SK-N-MC (cell line): ENCODE measurements at regions not wholly inside any gene's neighbourhood (a gene's known extent, or its start where the extent isn't known, plus 50 kb on each side); places are given as distances from the start of the nearest gene placed in this dataset.

ENCODE experiments used
- DNase-seq: peaks from one replicate; pipeline ENCODE4 v3.0.0-alpha.2; 2011; ENCODE audit warnings: low read depth, low spot score
- H3K27ac ChIP-seq: fragments of 200-600 bp; sonication (generic); 2 replicates; pipeline ENCODE4 v1.5.1; 2016; ENCODE audit warnings: mixed run types
- H3K36me3 ChIP-seq: fragments of 200-600 bp; sonication (generic); 2 replicates; pipeline ENCODE4 v1.6.1; 2017; ENCODE audit warnings: antibody characterized with exemption, low read length, mixed read lengths; ENCODE audit not compliant: insufficient read depth
- H3K4me3 ChIP-seq: fragments of 200-600 bp; sonication (generic); 2 replicates; pipeline ENCODE4 v1.5.1; 2016
- H3K9ac ChIP-seq: fragments of 200-600 bp; sonication (generic); 2 replicates; pipeline ENCODE4 v1.8.0; 2017; ENCODE audit warnings: mixed run types, mixed read lengths; ENCODE audit not compliant: insufficient read length
- H3K9me3 ChIP-seq: fragments of 200-600 bp; sonication (generic); 2 replicates; pipeline ENCODE4 v1.6.1; 2017; ENCODE audit warnings: low read depth, mild to moderate bottlenecking, antibody characterized with exemption, low read length, moderate library complexity, mixed read lengths
- EZH2 ChIP-seq: fragments of 200-600 bp; sonication (generic); IDR thresholded peaks from one replicate; pipeline ENCODE4 v1.6.1; 2017; ENCODE audit warnings: antibody characterized with exemption
- FOXP2 ChIP-seq: optimal IDR thresholded peaks from 2 replicates; pipeline ENCODE3; 2011; ENCODE audit warnings: mild to moderate bottlenecking, moderate library complexity; ENCODE audit not compliant: insufficient read depth; ENCODE audit errors: extremely low read length, control extremely low read depth
- POLR2AphosphoS5 ChIP-seq: IDR thresholded peaks from 2 replicates; pipeline ENCODE4 v1.6.1; 2012; ENCODE audit warnings: mild to moderate bottlenecking, low read depth, low read length, borderline replicate concordance

DNA sequence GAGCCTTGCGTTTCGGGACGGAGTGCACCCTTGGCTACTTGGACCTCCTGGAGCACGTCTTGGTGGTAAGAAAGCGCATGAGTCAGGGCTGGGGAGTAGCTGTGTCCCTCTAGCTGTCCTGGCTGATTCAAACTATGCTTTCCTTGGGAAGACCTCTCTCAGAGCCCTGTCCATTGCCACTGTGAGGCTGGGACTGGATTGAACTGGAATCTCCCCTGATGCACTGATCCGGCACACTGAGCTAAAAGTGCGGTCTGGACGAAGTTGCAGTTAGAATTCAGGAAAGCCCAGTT lies 232.6 kb upstream of the TPM1 start:
- Histone ChIP-seq H3K36me3 (no peaks in the 10 kb centered on the region), H3K9ac (no peak overlapping the region), H3K9me3 (no peaks in the 10 kb centered on the region), H3K27ac (no peak overlapping the region), H3K4me3 (no peak overlapping the region)
- no peak for DNase-seq
- TF ChIP-seq FOXP2 (no peak), EZH2 (no peak), POLR2AphosphoS5 (no peak)

DNA sequence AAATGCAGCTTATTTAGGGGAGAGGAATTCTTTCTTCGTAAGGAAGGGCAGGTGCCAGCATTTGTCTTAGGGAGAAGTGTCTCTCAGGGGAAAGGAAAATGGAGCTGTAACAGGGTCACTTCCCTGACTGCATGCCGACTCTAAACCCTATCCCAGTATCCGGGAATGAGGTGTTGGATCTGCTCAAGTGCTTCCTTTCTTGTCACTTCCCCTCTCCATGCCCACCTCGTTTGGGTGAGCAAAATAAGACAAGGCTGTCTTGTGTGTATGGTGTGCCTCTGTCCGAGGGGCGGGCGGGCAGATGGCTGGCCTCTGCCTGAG lies 230.1 kb upstream of the TPM1 start:
- no peak overlapping the region for H3K9ac ChIP-seq
- H3K36me3 ChIP-seq: no peaks in the 10 kb centered on the region
- no peak overlapping the region for H3K4me3 ChIP-seq
- DNase-seq: no peak
- H3K27ac ChIP-seq: no peak overlapping the region
- TF ChIP-seq EZH2: no peak
- TF ChIP-seq FOXP2: no peak
- TF ChIP-seq POLR2AphosphoS5: no peak
- H3K9me3 ChIP-seq: no peaks in the 10 kb centered on the region

GRCh38 chr15:62816342-62817069 lies 226.0 kb upstream of the TPM1 start:
- no peaks in the 10 kb centered on the region for H3K9me3 ChIP-seq
- H3K4me3 ChIP-seq: no peak overlapping the region
- H3K9ac ChIP-seq: no peak overlapping the region
- DNase-seq: no peak
- no peaks in the 10 kb centered on the region for H3K36me3 ChIP-seq
- no peak overlapping the region for H3K27ac ChIP-seq
- TF ChIP-seq EZH2 (no peak), FOXP2 (no peak), POLR2AphosphoS5 (no peak)

DNA sequence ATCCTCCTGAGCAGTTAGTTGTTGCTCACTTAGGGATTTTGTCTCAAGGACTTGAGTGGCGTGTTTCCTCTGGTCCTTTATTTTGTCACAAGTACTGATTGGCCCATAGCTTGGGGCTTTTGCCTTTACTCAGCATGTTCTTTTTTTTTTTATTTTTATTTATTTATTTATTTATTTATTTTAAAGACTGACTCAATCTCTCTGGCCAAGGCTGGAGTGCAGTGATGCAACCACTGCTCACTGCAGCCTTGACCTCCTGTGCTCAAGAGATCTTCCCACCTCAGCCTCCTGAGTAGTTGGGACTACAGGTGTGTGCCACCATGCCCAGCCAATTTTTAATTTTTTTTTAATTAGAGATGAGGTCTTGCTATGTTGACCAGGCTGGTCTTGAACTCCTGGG lies 223.9 kb upstream of the TPM1 start:
- H3K27ac ChIP-seq: no peak overlapping the region
- H3K9ac ChIP-seq: no peak overlapping the region
- no peak for DNase-seq
- H3K4me3 ChIP-seq: no peak overlapping the region
- no peaks in the 10 kb centered on the region for H3K36me3 ChIP-seq
- no peak for TF ChIP-seq FOXP2
- TF ChIP-seq EZH2: no peak
- TF ChIP-seq POLR2AphosphoS5: no peak
- H3K9me3 ChIP-seq: no peaks in the 10 kb centered on the region

DNA sequence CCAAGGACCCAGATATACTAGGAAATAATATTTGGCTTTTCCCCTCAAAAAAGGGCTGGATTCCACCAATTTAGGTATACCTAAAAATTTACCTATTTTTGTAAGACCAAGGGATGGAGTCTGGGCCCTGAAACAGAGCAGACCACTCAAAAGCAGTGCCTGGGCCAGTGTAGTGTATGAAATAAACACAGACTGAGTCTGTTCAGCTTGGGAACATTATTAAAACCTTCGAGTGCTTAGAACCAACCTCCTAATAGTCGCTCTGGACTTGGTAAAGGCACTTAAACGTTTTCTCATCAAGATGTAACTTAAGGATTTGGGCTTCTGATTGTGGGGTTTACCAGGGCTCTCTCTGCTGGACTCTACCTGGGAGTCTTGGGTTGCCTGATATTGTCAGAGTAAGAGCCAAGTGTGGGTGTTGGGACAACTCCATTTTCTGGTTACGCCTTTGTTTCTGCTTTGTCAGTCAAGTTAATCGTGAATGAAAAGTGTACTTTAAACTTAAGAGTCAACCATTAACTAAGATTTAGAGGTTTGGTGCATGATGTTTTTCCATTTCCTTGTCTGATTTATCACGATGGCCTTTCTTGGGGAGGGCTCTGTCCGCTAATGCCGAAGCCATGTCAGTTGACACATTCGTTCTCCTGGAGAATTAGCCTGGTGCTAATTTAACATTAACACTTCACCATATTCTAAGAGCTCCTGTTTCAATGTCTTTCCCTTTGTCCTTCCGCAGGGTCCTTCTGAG lies 221.0 kb upstream of the TPM1 start:
- H3K9ac ChIP-seq: no peak overlapping the region
- no peak overlapping the region for H3K27ac ChIP-seq
- TF ChIP-seq POLR2AphosphoS5: no peak
- TF ChIP-seq FOXP2: no peak
- no peak for TF ChIP-seq EZH2
- DNase-seq: no peak
- H3K9me3 ChIP-seq: no peaks in the 10 kb centered on the region
- H3K4me3 ChIP-seq: no peak overlapping the region
- no peaks in the 10 kb centered on the region for H3K36me3 ChIP-seq

DNA sequence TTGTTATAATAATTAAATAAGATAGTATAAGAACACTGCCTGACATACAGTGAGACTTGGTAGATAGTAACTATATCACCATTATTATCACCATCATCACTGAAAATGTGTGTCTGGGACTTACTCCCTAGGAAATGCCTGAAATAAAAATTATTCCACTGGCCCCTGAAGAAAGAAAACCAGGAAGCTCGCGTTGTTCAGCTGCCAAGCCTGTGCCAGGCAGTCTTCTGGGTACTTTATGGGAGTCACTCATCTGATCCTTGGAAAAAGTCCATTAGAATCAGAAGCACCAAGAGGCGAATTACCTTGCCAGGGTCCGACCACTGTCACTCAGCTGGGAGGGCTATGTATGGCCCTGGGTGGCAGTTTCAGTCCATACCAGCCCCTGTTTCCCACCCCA lies 220.3 kb upstream of the TPM1 start:
- no peaks in the 10 kb centered on the region for H3K36me3 ChIP-seq
- H3K4me3 ChIP-seq: no peak overlapping the region
- no peak for DNase-seq
- TF ChIP-seq EZH2 (no peak), POLR2AphosphoS5 (no peak), FOXP2 (no peak)
- no peaks in the 10 kb centered on the region for H3K9me3 ChIP-seq
- no peak overlapping the region for H3K27ac ChIP-seq
- H3K9ac ChIP-seq: no peak overlapping the region

DNA sequence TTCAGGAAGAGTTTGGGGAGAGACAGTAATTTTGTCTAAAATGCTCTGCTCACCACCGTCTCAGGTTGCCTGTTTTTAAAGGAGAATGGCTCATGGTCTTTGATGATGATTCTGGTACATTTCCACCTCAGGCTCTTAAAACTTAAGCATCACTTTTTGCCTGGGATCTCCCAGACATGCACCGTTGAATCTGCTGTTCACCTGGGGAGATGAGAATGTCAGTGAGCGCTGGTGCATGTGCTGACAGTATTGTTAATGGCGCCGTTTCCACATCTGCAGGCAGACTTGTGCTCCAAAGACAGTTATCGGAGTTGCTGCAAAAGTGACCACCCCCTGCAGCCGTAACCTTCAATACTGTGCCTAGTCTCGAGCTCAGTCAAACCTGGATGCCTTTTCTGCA lies 219.0 kb upstream of the TPM1 start:
- no peaks in the 10 kb centered on the region for H3K9me3 ChIP-seq
- no peak for TF ChIP-seq EZH2
- no peak for TF ChIP-seq FOXP2
- TF ChIP-seq POLR2AphosphoS5: no peak
- no peak overlapping the region for H3K9ac ChIP-seq
- no peak overlapping the region for H3K4me3 ChIP-seq
- H3K36me3 ChIP-seq: no peaks in the 10 kb centered on the region
- H3K27ac ChIP-seq: no peak overlapping the region
- DNase-seq: no peak

- DNase-seq: no peak
- Histone ChIP-seq H3K36me3 (no peaks in the 10 kb centered on the region), H3K9me3 (no peaks in the 10 kb centered on the region), H3K27ac (no peak overlapping the region), H3K9ac (no peak overlapping the region), H3K4me3 (no peak overlapping the region)
- TF ChIP-seq EZH2: no peak
- TF ChIP-seq FOXP2: no peak
- no peak for TF ChIP-seq POLR2AphosphoS5
Measured at GRCh38 chr15:62824111-62825015, 218.2 kb upstream of the TPM1 start.

GRCh38 chr15:62825191-62825590 lies 217.4 kb upstream of the TPM1 start:
- Histone ChIP-seq H3K36me3 (no peaks in the 10 kb centered on the region), H3K9ac (no peak overlapping the region), H3K4me3 (no peak overlapping the region), H3K9me3 (no peaks in the 10 kb centered on the region), H3K27ac (no peak overlapping the region)
- DNase-seq: no peak
- TF ChIP-seq POLR2AphosphoS5 (no peak), FOXP2 (no peak), EZH2 (no peak)
